ENCODE measurements at regions not wholly inside any gene's neighbourhood (a gene's known extent, or its start where the extent isn't known, plus 50 kb on each side); places are given as distances from the start of the nearest gene placed in this dataset.

DNA sequence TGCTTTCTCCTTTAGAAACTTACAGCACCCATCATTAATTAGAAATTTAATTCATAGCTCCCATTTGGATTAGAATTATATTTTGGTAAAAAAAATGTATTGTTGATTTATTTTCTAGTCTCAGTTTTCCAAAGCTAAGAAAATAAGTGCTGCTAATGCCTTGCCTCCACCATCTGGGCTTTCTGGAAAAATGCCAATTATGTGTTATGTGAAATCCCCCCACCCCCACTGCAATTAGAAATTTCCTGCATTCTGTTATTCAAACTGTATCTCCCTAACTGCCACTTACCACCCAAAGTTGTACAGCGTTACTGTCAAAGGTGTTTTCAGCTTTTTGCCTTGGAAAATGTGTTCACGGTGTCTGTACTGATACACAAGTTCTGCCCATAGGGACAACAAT is 617.2 kb upstream of the UBE2E2 start:
- TF ChIP-seq, protein P1, sequence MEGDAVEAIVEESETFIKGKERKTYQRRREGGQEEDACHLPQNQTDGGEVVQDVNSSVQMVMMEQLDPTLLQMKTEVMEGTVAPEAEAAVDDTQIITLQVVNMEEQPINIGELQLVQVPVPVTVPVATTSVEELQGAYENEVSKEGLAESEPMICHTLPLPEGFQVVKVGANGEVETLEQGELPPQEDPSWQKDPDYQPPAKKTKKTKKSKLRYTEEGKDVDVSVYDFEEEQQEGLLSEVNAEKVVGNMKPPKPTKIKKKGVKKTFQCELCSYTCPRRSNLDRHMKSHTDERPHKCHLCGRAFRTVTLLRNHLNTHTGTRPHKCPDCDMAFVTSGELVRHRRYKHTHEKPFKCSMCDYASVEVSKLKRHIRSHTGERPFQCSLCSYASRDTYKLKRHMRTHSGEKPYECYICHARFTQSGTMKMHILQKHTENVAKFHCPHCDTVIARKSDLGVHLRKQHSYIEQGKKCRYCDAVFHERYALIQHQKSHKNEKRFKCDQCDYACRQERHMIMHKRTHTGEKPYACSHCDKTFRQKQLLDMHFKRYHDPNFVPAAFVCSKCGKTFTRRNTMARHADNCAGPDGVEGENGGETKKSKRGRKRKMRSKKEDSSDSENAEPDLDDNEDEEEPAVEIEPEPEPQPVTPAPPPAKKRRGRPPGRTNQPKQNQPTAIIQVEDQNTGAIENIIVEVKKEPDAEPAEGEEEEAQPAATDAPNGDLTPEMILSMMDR (IDR thresholded peaks at IDR 0.05): no peak
- no peak for TF ChIP-seq POLR2A (IDR thresholded peaks at IDR 0.05)
